GM18861 (cell line): ENCODE measurements at regions not wholly inside any gene's neighbourhood (a gene's known extent, or its start where the extent isn't known, plus 50 kb on each side); places are given as distances from the start of the nearest gene placed in this dataset.

Experiments used
- ATAC-seq: cut with Tn5 transposase; IDR thresholded peaks from one replicate; pipeline ENCODE4 v1.9.1; 2021; ENCODE audit not compliant: unreplicated experiment

DNA sequence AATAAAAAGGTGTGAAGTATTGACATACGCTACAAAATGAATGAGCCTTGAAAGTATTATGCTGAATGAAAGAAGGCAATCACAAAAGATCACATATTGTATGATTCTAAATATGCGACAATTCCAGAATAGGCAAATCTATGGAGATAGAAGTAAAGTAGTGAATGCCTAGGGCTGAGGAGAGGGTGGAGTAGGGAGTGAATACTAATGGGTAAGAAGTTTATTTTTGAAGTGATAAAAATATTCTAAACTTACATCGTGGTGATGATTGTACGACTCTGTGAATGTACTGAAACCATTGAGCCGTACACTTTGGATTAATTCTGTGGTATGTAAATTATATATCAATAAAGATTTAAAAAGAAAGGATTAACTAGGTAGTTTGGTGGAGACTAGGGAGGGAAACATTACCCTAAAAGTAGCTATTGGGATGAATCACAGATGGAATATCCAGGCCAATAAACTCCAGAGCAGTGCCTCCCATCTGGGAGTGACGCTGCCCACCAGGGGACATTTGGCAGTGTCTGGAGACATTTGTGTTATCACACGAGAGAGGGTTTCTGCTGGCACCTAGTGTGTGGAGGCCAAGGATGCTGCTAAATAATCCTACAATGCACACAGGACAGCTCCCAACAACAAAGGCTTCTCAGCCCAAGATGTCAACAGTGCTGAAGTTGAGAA lies 214.2 kb upstream of the PCSK2 start:
- ATAC-seq, result no peak

- ATAC-seq, result no peak
Observed at GRCh38 chr20:17014217-17014616, 212.6 kb upstream of the PCSK2 start.

- no peak for ATAC-seq
Observed at GRCh38 chr20:17014756-17015366, 212.0 kb upstream of the PCSK2 start.

- ATAC-seq, result no peak
Observed at GRCh38 chr20:17017232-17017631, 209.6 kb upstream of the PCSK2 start.

GRCh38 chr20:17021481-17021880 lies 205.4 kb upstream of the PCSK2 start:
- no peak for ATAC-seq

DNA sequence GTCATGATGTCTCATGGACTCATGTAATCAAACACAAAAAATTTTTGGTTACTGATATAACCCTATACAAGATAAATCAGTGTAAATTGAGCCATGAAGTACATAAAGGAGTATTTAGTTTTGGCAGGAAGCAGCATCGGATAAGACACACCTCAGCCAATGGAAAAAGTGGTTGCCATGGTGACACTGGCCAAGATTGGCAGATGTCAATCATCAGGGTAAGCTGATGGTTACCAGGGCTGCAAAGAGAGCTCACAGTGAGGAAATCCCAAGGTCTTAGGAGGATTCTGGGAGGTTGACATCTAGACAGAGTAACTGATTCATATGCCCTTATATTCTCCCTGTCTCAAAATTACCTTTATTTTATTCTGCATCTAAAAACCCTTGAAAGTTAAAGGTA lies 203.8 kb upstream of the PCSK2 start:
- ATAC-seq, result no peak

- ATAC-seq, result no peak
Observed at GRCh38 chr20:17023806-17024205, 203.0 kb upstream of the PCSK2 start.

GRCh38 chr20:17024513-17025119 lies 202.2 kb upstream of the PCSK2 start:
- ATAC-seq, result no peak

- ATAC-seq, result no peak
Observed at GRCh38 chr20:17026346-17026745, 200.5 kb upstream of the PCSK2 start.

DNA sequence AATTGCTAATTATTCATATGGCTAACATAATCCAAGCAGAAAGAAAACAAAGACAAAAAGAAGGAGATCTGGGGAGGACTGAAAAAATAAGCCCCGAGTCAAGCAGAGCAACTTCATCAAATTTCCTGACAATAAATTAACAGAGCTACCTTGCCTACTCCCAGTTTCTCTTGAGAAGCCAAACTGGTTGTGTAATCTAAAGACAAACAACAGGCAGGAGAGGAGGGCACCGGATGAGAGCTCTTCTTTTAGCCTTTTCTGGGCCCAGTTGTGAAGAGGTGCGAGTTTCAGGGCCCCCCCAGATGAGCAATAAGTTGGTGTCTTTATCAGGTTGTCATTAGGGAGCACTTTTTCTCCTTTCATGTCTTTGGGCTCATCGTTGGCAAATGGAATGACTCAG lies 197.1 kb upstream of the PCSK2 start:
- ATAC-seq, result no peak

- no peak for ATAC-seq
Observed at GRCh38 chr20:17036541-17036940, 190.3 kb upstream of the PCSK2 start.

DNA sequence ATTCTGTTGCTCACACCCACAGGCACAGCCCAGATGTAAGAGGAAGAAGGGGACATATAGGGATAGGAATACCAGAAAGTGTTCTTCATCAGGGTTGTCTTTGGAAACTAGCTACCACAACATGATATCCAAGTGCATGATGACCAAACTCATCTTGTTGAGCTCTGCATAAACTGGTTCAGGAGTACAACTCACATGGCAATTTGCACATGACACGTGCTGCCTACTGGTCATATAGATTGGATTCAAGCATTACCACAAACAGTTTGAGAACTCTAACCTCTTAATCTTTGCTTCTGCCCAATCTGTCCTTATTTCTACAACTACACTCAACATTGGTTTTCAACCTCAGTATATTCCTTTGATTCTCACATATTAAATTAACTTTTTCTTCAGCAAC lies 184.7 kb upstream of the PCSK2 start:
- ATAC-seq, result no peak

GRCh38 chr20:17043323-17043722 lies 183.5 kb upstream of the PCSK2 start:
- no peak for ATAC-seq

GRCh38 chr20:17044891-17045290 lies 181.9 kb upstream of the PCSK2 start:
- no peak for ATAC-seq

DNA sequence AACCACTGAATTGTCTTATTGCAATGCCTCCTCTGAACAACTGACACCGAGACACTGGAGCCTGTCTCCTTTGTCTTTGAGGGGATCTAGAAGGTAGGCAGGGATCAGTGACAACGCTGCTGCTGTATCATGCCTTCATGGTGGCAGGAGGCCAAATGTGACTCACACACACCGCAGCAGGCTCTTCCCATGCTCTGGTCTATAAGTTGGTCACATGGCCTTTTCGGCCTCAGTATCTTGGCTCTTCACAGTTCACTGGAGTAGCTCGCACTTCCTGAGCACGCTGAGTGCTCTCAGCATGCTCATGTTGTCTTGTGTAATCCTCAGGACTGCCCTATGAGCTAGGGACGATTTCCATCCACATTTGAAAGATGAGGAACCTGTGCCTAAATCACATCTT lies 167.4 kb upstream of the PCSK2 start:
- no peak for ATAC-seq

- no peak for ATAC-seq
Observed at GRCh38 chr20:17061715-17062114, 165.1 kb upstream of the PCSK2 start.

DNA sequence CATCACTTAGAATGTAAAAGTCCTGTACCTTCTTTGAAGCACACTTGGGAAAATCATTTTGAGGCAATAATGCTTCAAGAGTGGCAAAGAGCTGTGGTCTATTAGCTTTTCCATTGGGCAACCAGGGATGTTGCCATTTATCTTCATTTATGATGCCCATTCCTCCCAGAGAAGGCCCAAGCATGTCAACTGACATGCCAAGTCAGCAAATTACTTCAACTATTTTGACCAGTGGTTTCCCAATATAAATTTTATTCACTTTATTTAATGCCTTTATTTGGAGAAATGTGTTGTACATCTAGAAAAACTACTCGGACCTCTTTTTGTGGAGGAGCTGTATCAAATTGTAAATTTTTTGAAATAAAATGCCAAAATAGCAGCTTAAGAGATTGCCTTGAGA lies 164.1 kb upstream of the PCSK2 start:
- no peak for ATAC-seq

GRCh38 chr20:17066902-17067301 lies 159.9 kb upstream of the PCSK2 start:
- no peak for ATAC-seq

GRCh38 chr20:17068084-17068711 lies 158.6 kb upstream of the PCSK2 start:
- no peak for ATAC-seq

DNA sequence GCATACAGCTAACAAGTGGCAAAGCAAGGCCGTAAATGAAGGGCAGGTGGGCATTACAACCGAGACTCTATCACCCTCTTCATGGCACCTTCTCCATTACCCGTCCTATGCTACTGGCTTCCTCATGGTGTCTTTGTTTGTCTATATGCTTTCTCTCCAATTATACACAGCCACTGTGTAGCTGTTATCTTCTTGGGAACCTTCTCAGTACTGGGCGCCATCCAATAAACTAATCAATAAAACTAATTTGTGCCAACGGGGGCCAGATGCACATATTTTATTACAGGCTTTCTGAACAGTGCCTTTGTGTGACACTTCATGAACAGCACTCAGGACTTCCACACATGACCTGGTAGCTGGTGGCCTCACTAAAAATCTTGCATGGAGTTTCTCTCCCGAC lies 149.8 kb upstream of the PCSK2 start:
- no peak for ATAC-seq

DNA sequence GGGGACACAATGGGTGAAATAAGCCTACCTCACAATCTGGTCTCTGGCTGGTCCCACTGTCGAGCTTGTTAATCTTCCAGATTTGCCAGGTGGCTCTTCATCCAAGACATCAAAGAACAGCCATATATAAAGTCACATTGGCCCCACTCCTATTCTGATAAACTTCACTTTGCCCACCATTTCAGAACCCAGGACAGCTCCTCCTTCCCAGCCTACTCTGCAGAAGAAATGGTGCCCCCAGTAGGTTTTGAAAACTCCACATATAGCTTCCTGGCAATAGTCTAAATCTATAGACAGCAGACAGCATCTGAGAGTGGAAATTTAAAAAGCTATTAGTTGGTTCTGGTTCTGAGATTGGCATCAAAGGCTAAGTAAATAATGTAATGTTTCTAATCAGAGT lies 143.1 kb upstream of the PCSK2 start:
- ATAC-seq, result no peak

DNA sequence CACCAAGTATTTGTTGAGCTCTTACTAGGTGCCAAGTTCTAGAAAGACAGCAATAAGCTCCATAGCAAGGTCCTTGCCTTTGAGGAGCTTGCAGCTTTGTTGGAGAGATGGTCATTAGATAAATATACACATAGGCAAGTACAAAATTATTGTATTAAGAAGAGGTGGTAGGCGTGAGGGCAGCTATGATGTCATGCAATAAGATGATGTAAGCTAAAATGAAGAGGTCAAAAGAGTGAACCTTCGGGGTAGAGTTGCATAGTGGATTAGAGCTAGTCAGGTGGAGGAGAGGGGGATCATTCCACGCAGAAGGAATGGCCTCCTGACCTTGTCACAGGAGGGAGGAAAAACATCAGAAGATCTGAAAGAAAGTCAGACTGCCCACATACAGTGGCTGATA lies 141.9 kb upstream of the PCSK2 start:
- no peak for ATAC-seq
